22Rv1 (cell line): ENCODE measurements at regions not wholly inside any gene's neighbourhood (a gene's known extent, or its start where the extent isn't known, plus 50 kb on each side); places are given as distances from the start of the nearest gene placed in this dataset.

Experiments
- H3K27ac ChIP-seq: fragments of 450-650 bp; 2 replicates; pipeline ENCODE4 v1.5.1; 2017
- ZFX ChIP-seq: fragments of 450-650 bp; IDR thresholded peaks from 2 replicates; pipeline ENCODE4 v1.6.1; 2017; ENCODE audit warnings: antibody characterized with exemption, borderline replicate concordance
- TF ChIP-seq, protein P1 (sequence below): fragments of 450-650 bp; IDR thresholded peaks from 2 replicates; pipeline ENCODE4 v1.5.1; 2017; ENCODE audit warnings: mild to moderate bottlenecking

DNA sequence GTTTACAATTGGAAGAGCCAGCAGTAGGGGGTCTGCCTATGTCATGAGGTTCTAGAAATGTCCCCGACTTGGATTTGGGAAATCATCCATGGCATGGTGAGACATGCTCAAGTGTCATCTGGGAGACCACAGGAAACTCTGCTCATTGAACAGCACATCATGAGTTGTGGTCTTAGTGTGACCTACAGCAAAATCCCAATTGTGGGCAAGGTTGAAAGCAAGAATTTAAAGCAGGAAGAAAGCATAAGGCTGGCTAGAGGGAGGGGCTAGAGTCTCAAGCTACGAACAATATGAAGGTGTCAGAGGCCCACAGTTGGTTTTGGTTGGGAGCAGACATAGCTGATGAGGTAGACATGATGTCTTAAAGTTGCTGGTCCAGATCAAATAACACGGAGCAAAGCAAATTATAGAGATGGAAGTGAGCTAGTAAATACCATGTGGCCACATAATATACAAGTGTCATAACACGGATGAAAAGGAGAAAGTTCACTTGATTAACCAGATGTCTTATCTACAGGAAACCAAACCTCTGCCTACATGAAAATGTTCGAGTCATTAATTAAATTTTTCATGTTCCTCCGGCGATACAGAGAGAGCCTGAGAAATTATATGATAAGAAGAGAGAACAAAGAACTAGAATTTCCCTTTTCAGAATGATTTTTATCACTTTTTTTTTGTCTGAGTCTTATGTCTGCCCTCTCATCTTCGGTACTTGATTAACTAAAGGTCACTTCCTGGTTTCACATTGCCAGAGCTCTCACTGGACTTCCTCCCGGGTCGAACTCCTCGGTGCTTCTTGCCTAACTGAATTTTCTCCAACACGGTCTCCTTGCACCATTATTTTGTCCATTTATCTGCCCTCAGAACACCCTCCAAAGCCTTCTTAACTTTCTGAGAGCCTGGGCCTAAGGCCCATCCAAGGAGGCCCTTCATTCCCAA lies 67.5 kb upstream of the DUSP10 start:
- no peak for TF ChIP-seq ZFX
- TF ChIP-seq, protein P1, sequence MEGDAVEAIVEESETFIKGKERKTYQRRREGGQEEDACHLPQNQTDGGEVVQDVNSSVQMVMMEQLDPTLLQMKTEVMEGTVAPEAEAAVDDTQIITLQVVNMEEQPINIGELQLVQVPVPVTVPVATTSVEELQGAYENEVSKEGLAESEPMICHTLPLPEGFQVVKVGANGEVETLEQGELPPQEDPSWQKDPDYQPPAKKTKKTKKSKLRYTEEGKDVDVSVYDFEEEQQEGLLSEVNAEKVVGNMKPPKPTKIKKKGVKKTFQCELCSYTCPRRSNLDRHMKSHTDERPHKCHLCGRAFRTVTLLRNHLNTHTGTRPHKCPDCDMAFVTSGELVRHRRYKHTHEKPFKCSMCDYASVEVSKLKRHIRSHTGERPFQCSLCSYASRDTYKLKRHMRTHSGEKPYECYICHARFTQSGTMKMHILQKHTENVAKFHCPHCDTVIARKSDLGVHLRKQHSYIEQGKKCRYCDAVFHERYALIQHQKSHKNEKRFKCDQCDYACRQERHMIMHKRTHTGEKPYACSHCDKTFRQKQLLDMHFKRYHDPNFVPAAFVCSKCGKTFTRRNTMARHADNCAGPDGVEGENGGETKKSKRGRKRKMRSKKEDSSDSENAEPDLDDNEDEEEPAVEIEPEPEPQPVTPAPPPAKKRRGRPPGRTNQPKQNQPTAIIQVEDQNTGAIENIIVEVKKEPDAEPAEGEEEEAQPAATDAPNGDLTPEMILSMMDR: no peak
- no peak overlapping the region for H3K27ac ChIP-seq

DNA sequence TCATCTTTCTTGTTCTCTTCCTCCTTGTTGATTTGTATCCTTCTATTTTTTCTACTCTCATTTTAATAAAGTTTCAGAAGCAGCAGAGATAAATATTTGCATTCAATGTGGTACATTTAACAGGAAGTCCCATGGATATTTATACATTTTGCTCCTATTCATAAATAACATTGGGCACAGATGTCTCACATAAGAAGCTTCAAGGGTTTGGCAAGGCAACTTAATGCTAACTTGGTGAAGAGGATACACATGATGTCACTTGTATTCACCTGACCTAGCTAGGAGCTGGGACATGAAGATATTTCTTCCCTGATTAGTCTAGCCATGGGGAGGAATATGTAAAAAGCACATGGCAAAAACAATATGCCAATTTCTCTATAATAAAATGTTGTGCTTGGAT lies 65.1 kb upstream of the DUSP10 start:
- no peak overlapping the region for H3K27ac ChIP-seq
- TF ChIP-seq, protein P1: no peak
- no peak for TF ChIP-seq ZFX

DNA sequence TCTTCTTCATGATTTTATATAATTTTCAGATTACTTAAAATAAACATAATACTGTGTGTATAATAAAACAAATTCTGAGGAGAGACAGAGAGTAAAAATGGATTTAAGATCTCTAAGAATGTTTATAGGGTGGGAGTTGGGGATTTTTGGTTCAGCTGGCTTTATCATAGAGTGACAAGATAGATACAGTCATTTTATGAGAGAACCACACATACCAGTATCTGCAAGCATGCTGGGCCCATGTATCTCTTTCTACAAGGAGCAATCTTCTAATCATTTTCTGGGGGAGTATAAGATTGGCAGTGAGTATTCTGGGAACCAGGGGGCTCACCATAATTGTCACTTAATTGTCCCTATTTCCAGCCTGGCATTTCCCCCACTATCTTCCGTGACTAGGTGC lies 64.3 kb upstream of the DUSP10 start:
- no peak for TF ChIP-seq ZFX
- TF ChIP-seq, protein P1: no peak
- no peak overlapping the region for H3K27ac ChIP-seq

DNA sequence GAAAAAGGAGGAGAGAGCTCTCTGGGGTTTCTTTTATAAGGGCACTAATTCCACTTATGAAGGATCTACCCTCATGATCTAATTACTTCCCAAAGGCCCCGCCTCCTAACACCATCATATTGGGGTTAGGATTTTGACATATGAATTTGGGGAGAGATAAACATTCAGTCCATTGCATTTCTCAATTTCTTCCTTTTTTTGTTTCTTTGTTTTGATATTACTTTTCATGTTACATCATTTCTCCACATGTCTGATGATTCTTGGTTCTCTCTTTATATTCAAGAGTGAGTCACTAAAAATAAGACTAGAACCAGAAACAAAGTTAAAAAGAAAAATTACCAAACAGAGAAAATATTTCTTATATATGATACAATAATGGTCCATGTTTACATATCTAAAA lies 63.2 kb upstream of the DUSP10 start:
- no peak overlapping the region for H3K27ac ChIP-seq
- TF ChIP-seq, protein P1: no peak
- no peak for TF ChIP-seq ZFX

DNA sequence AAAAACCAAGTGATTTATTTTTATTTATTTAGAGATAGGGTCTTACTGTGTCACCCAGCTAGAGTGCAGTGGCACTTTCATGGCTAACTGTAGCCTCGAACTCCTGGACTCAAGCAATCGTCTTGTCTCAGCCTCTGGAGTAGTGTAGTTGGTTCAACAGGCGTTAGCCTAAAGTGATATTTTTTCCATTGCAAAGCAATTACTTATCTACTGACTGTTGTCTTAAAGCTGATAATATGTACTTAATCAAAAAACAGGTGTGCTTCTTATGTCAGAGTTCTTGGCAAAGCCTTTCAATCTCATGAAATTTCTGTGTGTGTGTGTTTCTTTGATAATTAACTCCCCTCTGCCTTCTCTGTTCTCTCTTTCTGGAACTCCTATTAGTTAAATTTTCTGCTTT lies 62.4 kb upstream of the DUSP10 start:
- TF ChIP-seq ZFX: no peak
- TF ChIP-seq, protein P1: no peak
- H3K27ac ChIP-seq: no peak overlapping the region

DNA sequence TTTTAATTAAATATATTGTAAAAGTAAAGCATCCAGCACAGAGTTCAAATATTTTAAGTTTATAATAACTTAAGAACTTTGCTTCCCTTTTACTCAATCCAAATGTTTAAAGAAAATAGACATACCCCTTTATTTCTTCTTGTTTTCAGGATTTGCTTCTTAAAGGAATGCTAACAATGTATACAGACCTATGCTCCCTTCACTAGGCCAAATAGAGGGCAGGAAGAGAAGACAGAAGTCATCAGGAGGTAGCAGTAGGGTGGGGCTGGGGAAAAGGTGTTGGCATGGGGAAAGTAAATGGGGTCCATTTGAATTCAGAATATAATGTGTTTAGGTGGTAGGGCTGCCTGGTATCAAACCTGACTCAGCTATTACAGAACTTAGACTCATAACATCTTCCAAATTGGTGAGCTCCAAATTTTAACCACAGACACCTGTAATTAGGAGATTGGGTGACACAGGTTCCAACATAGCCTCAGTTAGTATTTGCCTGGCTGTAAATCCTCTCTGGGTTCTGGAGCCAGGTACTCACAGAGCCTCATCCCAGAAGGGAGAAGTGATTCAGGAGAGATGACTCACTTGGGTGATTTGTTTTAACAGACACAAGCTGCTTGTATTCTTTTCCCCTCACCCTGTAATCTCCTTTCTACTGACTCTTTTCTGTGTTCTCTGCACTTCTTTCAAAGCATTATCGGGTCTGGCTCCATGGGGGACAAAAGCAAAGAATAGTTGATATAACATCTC lies 60.1 kb upstream of the DUSP10 start:
- TF ChIP-seq, protein P1: no peak
- TF ChIP-seq ZFX: no peak
- no peak overlapping the region for H3K27ac ChIP-seq

DNA sequence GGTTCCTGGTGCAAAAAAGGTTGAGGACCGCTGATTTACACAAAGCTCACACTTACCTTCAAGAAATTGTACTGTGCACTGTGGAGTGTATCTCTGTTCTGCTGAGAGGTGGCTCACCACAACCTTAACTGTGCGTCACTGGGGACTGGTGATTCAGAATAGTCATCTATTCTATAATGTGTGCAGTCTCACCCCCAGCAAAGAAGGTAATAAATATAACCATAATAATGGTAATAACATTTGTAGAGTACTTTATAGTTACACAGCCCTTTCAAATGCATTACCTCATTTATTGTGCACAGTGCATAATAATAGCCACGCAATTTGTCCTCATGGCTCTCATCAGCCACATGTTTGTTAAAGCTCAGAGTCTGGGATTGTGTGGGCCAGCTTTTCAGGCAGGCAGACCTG lies 59.4 kb upstream of the DUSP10 start:
- no peak overlapping the region for H3K27ac ChIP-seq

More for the DNA sequence above, 59.4 kb upstream of the DUSP10 start:
- TF ChIP-seq ZFX: no peak
- TF ChIP-seq, protein P1: no peak
